Activated CD8-positive, alpha-beta memory T cell treated with anti-CD3 and anti-CD28 coated beads for 48 hours (primary cell): ENCODE measurements at regions not wholly inside any gene's neighbourhood (a gene's known extent, or its start where the extent isn't known, plus 50 kb on each side); places are given as distances from the start of the nearest gene placed in this dataset.

Experiments
- DNase-seq, 3 experiments: peaks; one replicate each; pipeline ENCODE4 v3.0.0-alpha.2; 2020; ENCODE audit warnings: low read depth in 2 of 3, low spot score in 2 of 3

DNA sequence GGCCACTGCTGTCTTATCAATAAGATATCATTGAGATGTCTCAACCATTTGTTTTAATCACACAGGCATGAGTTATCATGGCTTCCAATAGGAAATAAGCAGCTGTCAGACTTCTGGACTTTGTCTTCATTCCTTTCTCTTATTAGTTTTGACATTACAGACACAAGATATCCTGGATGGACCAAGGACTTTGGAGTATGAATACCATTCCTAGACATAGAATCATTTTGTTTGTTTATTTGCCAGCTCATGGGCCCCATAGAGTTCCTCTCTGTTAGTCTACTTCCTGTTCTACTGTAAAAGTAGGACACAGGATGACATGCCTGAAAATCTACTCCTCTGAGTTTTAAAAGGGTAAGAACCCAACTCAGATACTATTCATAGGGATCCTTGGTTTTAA is 77.7 kb upstream of the KCNJ16 start:
- DNase-seq = no peak

DNA sequence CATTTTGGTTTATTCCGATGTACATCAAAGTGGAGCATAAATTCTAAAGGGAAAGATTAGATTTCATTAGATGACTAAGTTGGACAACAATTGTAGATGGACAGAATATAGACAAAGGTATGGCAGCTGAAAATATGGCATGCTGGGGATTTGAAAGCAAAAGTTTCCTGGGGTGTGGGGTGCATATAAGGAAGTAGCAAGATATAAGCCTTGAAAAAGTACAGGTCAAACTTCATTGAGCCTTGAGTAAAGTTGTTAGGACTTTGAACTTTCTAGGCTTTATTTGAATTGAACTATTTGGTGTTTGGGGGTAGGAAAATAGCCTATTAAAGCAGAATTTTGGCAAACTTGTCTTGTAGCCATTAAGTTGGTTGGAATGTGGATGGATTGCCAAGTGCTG is 75.8 kb upstream of the KCNJ16 start:
- DNase-seq = no peak

DNA sequence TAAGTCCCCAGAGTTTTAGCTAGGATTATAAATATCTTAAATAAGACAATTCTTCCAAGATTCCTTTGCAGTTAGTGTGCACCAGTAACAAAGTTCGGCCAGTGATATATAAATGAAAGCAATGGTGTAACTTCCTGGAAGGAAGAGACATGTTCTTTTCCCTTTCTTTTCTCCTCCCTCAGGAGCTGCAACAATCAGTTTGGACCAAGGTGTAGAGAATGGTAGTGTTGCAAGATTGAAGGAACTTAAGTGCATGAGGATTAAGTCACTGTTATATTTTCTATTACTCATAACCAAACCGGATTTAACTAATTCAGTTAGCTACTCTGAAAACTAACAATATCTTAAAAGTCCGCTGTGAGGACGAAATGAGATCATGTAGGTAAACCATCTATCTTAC is 68.9 kb upstream of the KCNJ16 start:
- DNase-seq = no peak

DNA sequence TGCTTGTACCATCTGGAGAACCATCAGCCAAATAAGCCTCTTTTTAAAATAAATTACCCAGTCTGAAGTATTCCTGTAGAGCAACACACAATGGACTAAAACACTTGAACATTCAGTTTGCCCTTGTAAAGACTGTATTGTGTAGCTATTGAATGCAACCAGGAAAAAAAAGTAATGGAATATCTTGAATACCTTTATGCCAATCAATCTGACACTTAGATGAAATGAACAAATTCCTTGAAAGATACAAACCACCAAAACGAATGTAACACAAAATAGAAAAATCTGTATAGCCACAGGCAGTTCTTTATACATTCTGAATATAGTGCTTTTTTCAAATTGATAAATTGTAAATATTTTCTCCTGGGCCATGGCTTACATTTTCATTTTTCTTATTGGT is 63.3 kb upstream of the KCNJ16 start:
- DNase-seq = no peak

DNA sequence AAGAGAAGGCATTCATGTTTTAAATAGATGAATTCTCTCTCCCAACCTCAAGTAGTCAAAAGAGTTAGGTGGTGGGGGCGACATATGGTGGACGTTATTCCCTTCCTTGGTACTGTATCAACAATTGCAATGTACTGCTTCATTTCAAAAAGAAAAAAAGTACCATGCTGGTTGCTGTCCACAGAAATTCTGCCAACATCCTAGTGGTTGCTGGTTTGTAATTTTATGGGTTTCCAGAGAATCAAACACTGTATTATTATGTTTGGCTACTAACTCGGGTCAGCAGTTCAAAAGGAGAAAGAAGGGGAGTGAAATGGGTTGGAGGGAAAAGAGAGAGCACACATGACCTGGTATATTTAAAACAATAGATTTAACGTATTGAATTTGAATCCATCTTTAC is 61.1 kb upstream of the KCNJ16 start:
- no peak for DNase-seq

DNA sequence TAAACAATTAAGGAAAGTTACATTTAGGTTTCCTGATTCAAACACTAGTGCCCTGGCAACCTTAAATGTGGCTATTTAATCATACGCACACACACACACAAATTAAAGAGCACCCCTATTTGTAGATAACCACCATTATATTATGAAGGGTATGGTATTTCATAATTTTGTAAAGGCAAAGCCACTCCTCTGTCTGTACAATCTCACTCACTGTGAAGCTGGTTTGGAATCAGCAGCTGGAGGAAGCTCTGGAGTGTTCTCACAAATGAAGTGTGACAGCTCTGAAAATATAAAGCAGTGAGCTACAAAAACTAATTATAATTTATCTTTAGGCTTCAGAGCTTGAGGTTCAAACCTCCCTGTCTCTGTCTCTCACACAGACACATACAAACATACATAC is 57.9 kb upstream of the KCNJ16 start:
- no peak for DNase-seq

DNA sequence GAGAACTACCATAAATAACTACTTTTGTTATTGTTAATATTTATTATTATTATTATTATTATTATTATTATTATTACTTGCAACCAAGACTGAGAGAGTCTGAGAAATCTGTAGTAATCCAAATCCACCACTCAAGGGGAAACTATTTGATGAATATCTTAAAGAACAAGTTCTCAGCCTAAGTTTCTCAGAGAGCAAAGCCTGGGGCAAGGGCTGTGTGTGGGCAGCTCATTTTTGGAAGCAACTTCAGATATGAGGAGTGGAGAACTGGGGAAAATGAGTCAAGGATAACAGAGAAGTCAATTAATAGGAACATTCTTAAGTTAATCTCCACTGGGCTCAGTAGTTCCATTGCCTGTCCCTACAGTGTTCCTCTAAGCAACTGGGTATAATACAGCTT is 57.1 kb upstream of the KCNJ16 start:
- DNase-seq = no peak

DNA sequence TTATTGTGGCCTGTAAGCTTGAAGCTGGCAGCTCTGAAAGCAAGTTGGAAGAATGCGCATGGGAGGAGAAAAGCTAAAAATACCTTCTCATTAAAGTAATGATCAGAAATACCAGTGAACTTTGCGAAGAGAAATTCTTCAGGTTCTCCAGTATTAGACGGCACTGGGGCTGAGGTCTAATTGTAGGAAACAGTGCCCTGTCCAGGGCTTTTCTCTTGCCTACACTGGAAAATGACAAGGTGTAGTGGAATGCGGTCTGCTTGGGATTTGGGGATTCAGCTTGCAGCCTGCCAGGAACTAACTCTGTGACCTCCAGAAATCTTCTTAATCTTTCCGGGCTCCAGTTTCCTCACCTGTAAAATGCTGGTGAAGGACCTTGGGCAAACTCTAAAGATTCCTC is 53.3 kb upstream of the KCNJ16 start:
- DNase-seq = no peak

DNA sequence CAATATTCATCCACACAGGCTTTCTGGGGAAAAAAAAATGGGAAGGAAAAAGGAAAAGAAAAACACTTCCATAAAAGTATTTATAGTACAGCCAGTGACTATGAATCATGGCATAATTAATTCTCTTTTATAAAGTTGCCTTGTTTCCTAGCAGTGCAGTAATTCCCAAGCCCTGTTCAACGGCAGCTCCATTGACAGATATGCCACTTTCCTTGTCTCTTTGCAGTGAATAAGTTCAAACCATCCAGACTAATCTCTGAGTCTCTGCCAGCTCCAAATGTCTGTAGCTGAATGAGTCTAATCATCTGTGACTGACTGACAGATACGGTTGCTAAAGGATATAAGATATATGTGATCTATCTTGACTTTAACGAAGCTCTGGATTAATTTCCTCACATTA is 52.9 kb upstream of the KCNJ16 start:
- DNase-seq = no peak

DNA sequence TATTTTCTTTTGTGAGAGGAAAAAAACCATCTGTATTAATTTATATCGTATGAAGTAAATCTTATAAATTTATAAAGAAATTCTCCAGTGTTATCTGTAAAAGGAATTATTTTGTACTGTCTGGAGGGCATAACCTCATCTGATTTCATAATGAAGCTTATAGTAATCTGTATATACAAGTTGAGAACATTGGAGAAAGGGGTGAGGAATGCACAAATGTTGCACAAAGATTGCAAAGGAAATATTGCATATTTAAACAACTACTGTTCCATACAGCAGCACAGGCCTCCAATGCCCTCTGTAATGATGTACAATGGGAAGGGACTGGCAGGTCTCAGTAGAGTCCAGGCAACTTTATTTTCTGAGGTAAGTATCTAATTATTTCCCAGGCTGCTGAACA is 50.8 kb upstream of the KCNJ16 start:
- DNase-seq = no peak
